Cardiac fibroblast (primary cell): ENCODE measurements at regions not wholly inside any gene's neighbourhood (a gene's known extent, or its start where the extent isn't known, plus 50 kb on each side); places are given as distances from the start of the nearest gene placed in this dataset.

Source experiments
- DNase-seq, 2 donors: peaks; one replicate each; pipeline versions ENCODE4 v3.0.0 to v3.0.0-alpha.2; 2010; ENCODE audit warnings: low read depth in 2 of 2
- H3K4me3 ChIP-seq, 2 donors: replicated peaks in 1 of 2; 1 replicate in 1 of 2; 2 replicates in 1 of 2; pipeline ENCODE4 v1.5.1; 2011; ENCODE audit warnings: low read depth in 2 of 2, low read length in 2 of 2, mild to moderate bottlenecking in 2 of 2, moderate library complexity in 1 of 2
- CTCF ChIP-seq: IDR thresholded peaks from one replicate; pipeline ENCODE4 v1.5.1; 2011; ENCODE audit warnings: low read depth, mild to moderate bottlenecking, low read length, inconsistent platforms

- no peak for DNase-seq
- no peak for TF ChIP-seq CTCF
- no peak overlapping the region for H3K4me3 ChIP-seq
These were observed 90.7 kb upstream of the ELL2 start for GRCh38 chr5:96052374-96052773.

DNA sequence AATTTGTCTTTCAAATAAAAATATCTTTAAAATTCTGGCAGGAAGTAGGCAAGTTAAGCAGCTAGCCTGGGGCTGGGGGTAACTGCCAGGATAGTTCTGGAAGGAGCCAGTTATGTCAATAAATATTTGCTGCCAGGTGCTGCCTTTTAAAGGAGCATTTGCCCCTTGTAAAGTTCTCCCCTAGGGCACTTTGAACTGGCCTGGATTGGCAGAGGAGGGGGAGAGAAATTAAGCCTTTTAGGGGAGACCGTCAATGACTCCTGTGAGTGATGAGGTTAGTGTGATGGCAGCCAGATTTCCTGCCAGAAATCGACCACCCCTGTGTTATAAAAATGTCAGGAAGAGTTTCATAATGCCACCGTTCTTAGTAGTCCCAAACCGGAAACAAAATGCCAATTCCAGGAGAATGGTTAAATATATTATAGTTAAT, 89.8 kb upstream of the ELL2 start:
- H3K4me3 ChIP-seq, result no peak overlapping the region
- no peak for DNase-seq
- TF ChIP-seq CTCF, result no peak

DNA sequence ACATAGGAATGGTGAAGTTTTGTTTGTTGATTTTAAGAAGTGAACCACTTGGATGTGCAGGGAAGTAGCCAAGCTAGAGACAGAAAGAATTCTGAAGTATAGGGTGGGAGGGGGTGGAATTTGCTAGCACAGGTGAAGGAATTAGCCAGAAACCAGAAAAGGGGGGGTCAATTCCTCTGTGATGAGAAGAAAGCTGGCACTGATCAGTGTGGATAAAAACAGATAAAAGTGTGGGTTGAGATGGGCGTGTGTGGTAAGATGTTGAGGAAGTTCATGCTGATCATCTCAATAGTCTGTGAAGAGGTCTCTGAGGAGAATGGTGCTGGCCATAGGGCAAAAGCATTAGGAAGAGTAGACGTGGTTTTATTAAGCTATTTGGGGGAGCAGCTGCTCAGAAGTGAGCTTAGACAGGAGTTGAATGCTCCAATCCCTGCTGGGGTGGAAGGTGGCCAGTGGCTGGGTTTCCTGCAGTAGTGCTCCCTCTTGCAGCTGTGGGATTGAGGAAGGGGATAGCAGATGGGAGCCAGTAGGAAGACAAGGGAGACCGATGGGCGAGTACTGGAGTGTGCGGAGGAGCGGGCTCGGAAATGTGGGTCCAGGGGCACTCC, 88.7 kb upstream of the ELL2 start:
- no peak for DNase-seq
- H3K4me3 ChIP-seq, result no peak overlapping the region
- TF ChIP-seq CTCF, result no peak

- no peak overlapping the region for H3K4me3 ChIP-seq
- peak; percentile 73 to 81 for DNase-seq
- no peak for TF ChIP-seq CTCF
These were observed 88.0 kb upstream of the ELL2 start for GRCh38 chr5:96049398-96050272.

DNA sequence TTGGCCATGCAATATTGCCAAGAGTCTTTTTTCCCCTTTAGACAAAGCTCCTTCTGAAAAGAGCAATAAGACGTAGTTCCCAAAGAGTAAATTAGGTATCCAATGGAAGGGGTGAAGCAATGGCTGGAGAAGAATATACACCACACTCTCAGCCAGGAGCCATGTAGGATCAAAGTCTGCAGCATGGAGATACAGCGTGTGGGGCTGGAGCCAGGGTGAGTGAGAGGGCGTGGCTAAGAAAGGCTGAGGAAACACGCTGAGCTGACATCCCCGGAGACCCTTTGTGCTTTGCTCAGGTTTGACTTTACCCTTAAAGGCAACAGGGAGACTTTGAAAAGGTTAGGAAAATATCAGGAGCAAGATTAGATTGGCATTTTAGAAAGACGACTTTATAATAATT, 87.1 kb upstream of the ELL2 start:
- no peak overlapping the region for H3K4me3 ChIP-seq
- peak; percentile 17 to 32 for DNase-seq
- no peak for TF ChIP-seq CTCF

GRCh38 chr5:96045888-96046287, 84.2 kb upstream of the ELL2 start:
- no peak for DNase-seq
- no peak overlapping the region for H3K4me3 ChIP-seq
- no peak for TF ChIP-seq CTCF
